ENCODE measurements at regions not wholly inside any gene's neighbourhood (a gene's known extent, or its start where the extent isn't known, plus 50 kb on each side); places are given as distances from the start of the nearest gene placed in this dataset.

GRCh38 chr6:91310178-91310577 is 723.3 kb upstream of the MAP3K7 start:
- no peak for TF ChIP-seq CTCF (IDR thresholded peaks at IDR 0.05)
- ATAC-seq (ENCODE audit: low FRiP score) (no peak), DNase-seq (ENCODE audit: low spot score) (no peak)

- DNase-seq (ENCODE audit: low spot score) (no peak), ATAC-seq (ENCODE audit: low FRiP score) (no peak)
- no peak for TF ChIP-seq CTCF (IDR thresholded peaks at IDR 0.05)
Observed at GRCh38 chr6:91305755-91306154, 718.9 kb upstream of the MAP3K7 start.

- DNase-seq (ENCODE audit: low spot score) (no peak), ATAC-seq (ENCODE audit: low FRiP score) (no peak)
- TF ChIP-seq CTCF (IDR thresholded peaks at IDR 0.05): no peak
Observed at GRCh38 chr6:91304521-91304920, 717.6 kb upstream of the MAP3K7 start.

GRCh38 chr6:91303326-91303725 is 716.5 kb upstream of the MAP3K7 start:
- DNase-seq (ENCODE audit: low spot score) (no peak), ATAC-seq (ENCODE audit: low FRiP score) (no peak)
- TF ChIP-seq CTCF (IDR thresholded peaks at IDR 0.05): no peak

GRCh38 chr6:91299544-91300491 is 712.9 kb upstream of the MAP3K7 start:
- no peak for DNase-seq (ENCODE audit: low spot score)
- no peak for ATAC-seq (ENCODE audit: low FRiP score)

GRCh38 chr6:91298543-91299145 is 711.8 kb upstream of the MAP3K7 start:
- ATAC-seq (ENCODE audit: low FRiP score): no peak
- TF ChIP-seq CTCF (IDR thresholded peaks at IDR 0.05): no peak
- DNase-seq (ENCODE audit: low spot score): no peak

More at GRCh38 chr6:91299544-91300491, 712.9 kb upstream of the MAP3K7 start:
- no peak for TF ChIP-seq CTCF (IDR thresholded peaks at IDR 0.05)
